Panc1 (cell line): ENCODE measurements at regions not wholly inside any gene's neighbourhood (a gene's known extent, or its start where the extent isn't known, plus 50 kb on each side); places are given as distances from the start of the nearest gene placed in this dataset.
"Not testable (repeated sequence)": the region's sequence is repeated elsewhere in the genome, so short reads cannot be mapped to it uniquely, and the experiment has no call there.

Source experiments
- ATAC-seq: fragments of 200-7000 bp; cut with Tn5 transposase; 2 replicates; pipeline ENCODE4 v1.9.1; 2020; ENCODE audit warnings: mild to moderate bottlenecking, moderate library complexity
- BruUV-seq: library from RNA; stranded (reverse); fragments of 400-500 nt; replicated peaks from 2 replicates; lab custom pipeline; 2021; lab: Mats Ljungman, UMichigan
- CTCF ChIA-PET: fragments of 300-600 bp; sonication (Branson Sonifier 250); formaldehyde crosslinking; loops from one replicate; lab custom pipeline; 2022; ENCODE audit warnings: antibody characterized with exemption; lab: Charles Lee
- POLR2A ChIA-PET: fragments of 300-600 bp; sonication (Branson Sonifier 250); formaldehyde crosslinking; loops from one replicate; lab custom pipeline; 2022; ENCODE audit warnings: antibody characterized with exemption; lab: Charles Lee
- DNase-seq: peaks from one replicate; pipeline ENCODE4 v3.0.0-alpha.2; 2010; ENCODE audit warnings: low read depth, low spot score
- H3K27ac ChIP-seq: 2 replicates; pipeline ENCODE4 v1.5.1; 2011; ENCODE audit warnings: mild to moderate bottlenecking, low read length, inconsistent platforms
- H3K27me3 ChIP-seq: fragments of 200-500 bp; sonication (Bioruptor generic); 2 replicates; pipeline ENCODE4 v1.6.0; 2014; ENCODE audit warnings: low read length, inconsistent platforms; ENCODE audit not compliant: control insufficient read depth, insufficient read depth
- H3K36me3 ChIP-seq: fragments of 200-500 bp; sonication (Bioruptor generic); 2 replicates; pipeline ENCODE4 v1.5.1; 2014; ENCODE audit warnings: inconsistent platforms, mild to moderate bottlenecking, low read length, moderate library complexity; ENCODE audit not compliant: control insufficient read depth, insufficient read depth
- H3K4me1 ChIP-seq: 2 replicates; pipeline ENCODE4 v1.5.1; 2011; ENCODE audit warnings: inconsistent platforms, mild to moderate bottlenecking, low read length, moderate library complexity; ENCODE audit not compliant: control insufficient read depth, insufficient read depth
- H3K4me3 ChIP-seq, 2 experiments: 2 replicates each; pipeline ENCODE4 v1.5.1; 2011 to 2012; ENCODE audit warnings: low read depth in 2 of 2, low read length in 2 of 2, mild to moderate bottlenecking in 2 of 2, inconsistent platforms in 1 of 2, moderate library complexity in 1 of 2
- H3K9me3 ChIP-seq: fragments of 200-500 bp; sonication (Bioruptor generic); 2 replicates; pipeline ENCODE4 v1.5.1; 2014; ENCODE audit warnings: low read depth, mild to moderate bottlenecking, inconsistent platforms, low read length, moderate library complexity; ENCODE audit not compliant: control insufficient read depth, insufficient read depth
- CTCF ChIP-seq: fragments of 450-650 bp; IDR thresholded peaks from 2 replicates; pipeline ENCODE4 v1.5.1; 2017; ENCODE audit warnings: mild to moderate bottlenecking
- POLR2AphosphoS5 ChIP-seq: IDR thresholded peaks from 2 replicates; pipeline ENCODE4 v1.6.1; 2012; ENCODE audit warnings: mild to moderate bottlenecking, low read depth, low read length, moderate library complexity
- REST ChIP-seq, 2 experiments: IDR thresholded peaks; 2 replicates each; pipeline ENCODE4 v1.6.1; 2011 to 2012; ENCODE audit warnings: low read depth in 2 of 2, control low read depth in 1 of 2, low read length in 1 of 2, mild to moderate bottlenecking in 1 of 2, moderate library complexity in 1 of 2; ENCODE audit not compliant: insufficient read depth in 1 of 2
- SIN3A ChIP-seq: IDR thresholded peaks from 2 replicates; pipeline ENCODE4 v1.6.1; 2012; ENCODE audit warnings: low read depth, mild to moderate bottlenecking, low read length, moderate library complexity, borderline replicate concordance; ENCODE audit not compliant: insufficient read depth
- TCF7L2 ChIP-seq: IDR thresholded peaks from 2 replicates; pipeline ENCODE4 v1.6.1; 2011; ENCODE audit warnings: mild to moderate bottlenecking, low read depth, low read length, inconsistent platforms
- in situ Hi-C: cut with HindIII; loops from 2 replicates; pipeline ENCODE4 v1.10.0; 2016; ENCODE audit warnings: low sequenced_read_pairs, low pct_unique_long_range_greater_than_20kb
- intact Hi-C: fragments of 100-400 bp; cut with micrococcal nuclease; formaldehyde crosslinking; loops from one replicate; pipeline ENCODE4 v1.10.0; 2022; ENCODE audit not compliant: unreplicated experiment

GRCh38 chr15:58322253-58322652 lies 109.5 kb upstream of the LIPC start:
- Histone ChIP-seq H3K36me3 (no peaks in the 10 kb centered on the region), H3K27ac (no peak overlapping the region), H3K9me3 (no peaks in the 10 kb centered on the region), H3K27me3 (no peaks in the 10 kb centered on the region), H3K4me1 (no peaks in the 10 kb centered on the region), H3K4me3 (no peak overlapping the region)
- ChIA-PET CTCF (interaction anchor here (0.6 kb wide), 1 partner anchor 195 kb away, joined by 3 read pairs; no protein-coding TSS in a partner anchor), POLR2A (no interaction called here)
- TF ChIP-seq REST (IDR thresholded peaks at IDR 0.05; ENCODE audit: insufficient read depth in 1 of 2, low read depth in 2 of 2, low read length in 1 of 2) = no peak
- no peak for TF ChIP-seq POLR2AphosphoS5
- no peak for TF ChIP-seq SIN3A
- TF ChIP-seq CTCF = no peak
- TF ChIP-seq TCF7L2 = no peak
- DNase-seq (no peak), ATAC-seq (no peak)
- in situ Hi-C loops (no loop called here), intact Hi-C loops (no loop called here)
- BruUV-seq = no TSS peak

- ATAC-seq, H3K36me3 ChIP-seq, H3K9me3 ChIP-seq, BruUV-seq, CTCF ChIA-PET, H3K4me1 ChIP-seq, H3K27me3 ChIP-seq, DNase-seq, in situ Hi-C loops, POLR2A ChIA-PET, H3K4me3 ChIP-seq, intact Hi-C loops, H3K27ac ChIP-seq: not testable (repeated sequence)
Measured at GRCh38 chr15:58323321-58323720, 108.5 kb upstream of the LIPC start.

GRCh38 chr15:58324533-58324932 lies 107.3 kb upstream of the LIPC start:
- Histone ChIP-seq H3K4me1 (no peaks in the 10 kb centered on the region; the same call in 1 of the 2 replicates), H3K36me3 (no peaks in the 10 kb centered on the region), H3K27ac (no peak overlapping the region), H3K4me3 (no peak overlapping the region), H3K27me3 (no peaks in the 10 kb centered on the region), H3K9me3 (no peaks in the 10 kb centered on the region)
- ChIA-PET POLR2A (no interaction called here), CTCF (no interaction called here)
- ATAC-seq = no peak
- no peak for TF ChIP-seq CTCF
- no peak for TF ChIP-seq SIN3A
- TF ChIP-seq REST (IDR thresholded peaks at IDR 0.05; ENCODE audit: insufficient read depth in 1 of 2, low read depth in 2 of 2, low read length in 1 of 2) = no peak
- no peak for TF ChIP-seq TCF7L2
- no peak for TF ChIP-seq POLR2AphosphoS5
- in situ Hi-C loops = no loop called here
- intact Hi-C loops = no loop called here
- no TSS peak for BruUV-seq
- no peak for DNase-seq
